Liver (tissue), 8 donors: ENCODE measurements at regions not wholly inside any gene's neighbourhood (a gene's known extent, or its start where the extent isn't known, plus 50 kb on each side); places are given as distances from the start of the nearest gene placed in this dataset.

Source experiments
- DNase-seq: peaks from one replicate; pipeline ENCODE4 v3.0.0-alpha.2; 2017; ENCODE audit warnings: low spot score
- H3K27ac ChIP-seq, 2 donors: one replicate each; pipeline ENCODE4 v1.7.0; 2013; ENCODE audit warnings: inconsistent platforms in 2 of 2, low read length in 2 of 2, control low read depth in 1 of 2, low read depth in 1 of 2, mild to moderate bottlenecking in 1 of 2
- H3K27me3 ChIP-seq, 4 donors: one replicate each; pipeline versions ENCODE4 v1.6.1 to v1.7.0; 2013; ENCODE audit warnings: low read length in 3 of 4, inconsistent platforms in 1 of 4, mild to moderate bottlenecking in 1 of 4, moderate library complexity in 1 of 4; ENCODE audit not compliant: control insufficient read depth in 4 of 4, insufficient read depth in 4 of 4
- H3K36me3 ChIP-seq, 4 donors: one replicate each; pipeline versions ENCODE4 v1.6.1 to v1.7.0; 2013; ENCODE audit warnings: low read length in 3 of 4, mild to moderate bottlenecking in 3 of 4, low read depth in 1 of 4, moderate library complexity in 1 of 4; ENCODE audit not compliant: control insufficient read depth in 4 of 4, insufficient read depth in 3 of 4
- H3K4me1 ChIP-seq, 4 donors: one replicate each; pipeline versions ENCODE4 v1.6.1 to v1.7.0; 2013; ENCODE audit warnings: low read length in 3 of 4, mild to moderate bottlenecking in 3 of 4, moderate library complexity in 1 of 4; ENCODE audit not compliant: control insufficient read depth in 4 of 4, insufficient read depth in 4 of 4
- H3K4me3 ChIP-seq, 3 donors: one replicate each; pipeline versions ENCODE4 v1.6.1 to v1.7.0; 2013; ENCODE audit warnings: low read length in 3 of 3, control low read depth in 1 of 3, low read depth in 1 of 3, mild to moderate bottlenecking in 1 of 3
- H3K9ac ChIP-seq, 2 donors: one replicate each; pipeline ENCODE4 v1.7.0; 2013; ENCODE audit warnings: low read length in 2 of 2, mild to moderate bottlenecking in 2 of 2, moderate library complexity in 2 of 2, control low read depth in 1 of 2, low read depth in 1 of 2
- H3K9me3 ChIP-seq, 4 donors: one replicate each; pipeline versions ENCODE4 v1.6.1 to v1.7.0; 2013; ENCODE audit warnings: low read length in 3 of 4; ENCODE audit not compliant: control insufficient read depth in 4 of 4
- CTCF ChIP-seq: fragments of 150-350 bp; IDR thresholded peaks from 2 replicates; pipeline ENCODE4 v1.5.1; 2017; ENCODE audit warnings: improper control_type of control experiment, low read depth, low read length; ENCODE audit not compliant: missing input control
- EGR1 ChIP-seq, 2 donors: IDR thresholded peaks; 2 replicates each; pipeline ENCODE4 v1.6.1; 2016 to 2018; ENCODE audit warnings: antibody characterized with exemption in 2 of 2, low read depth in 2 of 2
- FOXA1 ChIP-seq: IDR thresholded peaks from 2 replicates; pipeline ENCODE4 v1.6.1; 2016; ENCODE audit warnings: antibody characterized with exemption
- FOXA2 ChIP-seq: IDR thresholded peaks from 2 replicates; pipeline ENCODE4 v1.6.1; 2016; ENCODE audit warnings: antibody characterized with exemption
- GABPA ChIP-seq, 2 donors: IDR thresholded peaks in 1 of 2; conservative IDR thresholded peaks in 1 of 2; 2 replicates each; pipeline ENCODE4 v1.6.1; 2016; ENCODE audit warnings: antibody characterized with exemption in 2 of 2, mild to moderate bottlenecking in 1 of 2, moderate library complexity in 1 of 2
- HNF4A ChIP-seq, 2 donors: conservative IDR thresholded peaks; 2 replicates each; pipeline ENCODE4 v1.6.1; 2016; ENCODE audit warnings: antibody characterized with exemption in 2 of 2, mild to moderate bottlenecking in 2 of 2
- HNF4G ChIP-seq: IDR thresholded peaks from 2 replicates; pipeline ENCODE4 v1.6.1; 2016; ENCODE audit warnings: antibody characterized with exemption
- JUND ChIP-seq, 2 donors: IDR thresholded peaks; 2 replicates each; pipeline ENCODE4 v1.6.1; 2016; ENCODE audit warnings: antibody characterized with exemption in 2 of 2
- MAX ChIP-seq: IDR thresholded peaks from 2 replicates; pipeline ENCODE4 v1.6.1; 2016; ENCODE audit warnings: antibody characterized with exemption
- NR2F2 ChIP-seq: IDR thresholded peaks from 2 replicates; pipeline ENCODE4 v1.6.1; 2016; ENCODE audit warnings: antibody characterized with exemption
- RAD21 ChIP-seq, 2 donors: IDR thresholded peaks; 2 replicates each; pipeline ENCODE4 v1.6.1; 2016; ENCODE audit warnings: antibody characterized with exemption in 2 of 2, mild to moderate bottlenecking in 2 of 2
- SP1 ChIP-seq: IDR thresholded peaks from 2 replicates; pipeline ENCODE4 v1.6.1; 2018; ENCODE audit warnings: antibody characterized with exemption, mild to moderate bottlenecking
- TAF1 ChIP-seq: conservative IDR thresholded peaks from 2 replicates; pipeline ENCODE4 v1.6.1; 2016; ENCODE audit warnings: antibody characterized with exemption, mild to moderate bottlenecking
- YY1 ChIP-seq: IDR thresholded peaks from 2 replicates; pipeline ENCODE4 v1.6.1; 2016; ENCODE audit warnings: antibody characterized with exemption, mild to moderate bottlenecking
- ZBTB33 ChIP-seq: IDR thresholded peaks from 2 replicates; pipeline ENCODE4 v1.6.1; 2016; ENCODE audit warnings: antibody characterized with exemption
- WGBS: extraction: QIAGEN DNeasy Blood & Tissue Kit; methylation state at CpG from one replicate; pipeline ENCODE4 v1.1.7; 2013; 5-methylcytosine and 5-hydroxymethylcytosine counted together
- TF ChIP-seq, protein P1 (sequence below): IDR thresholded peaks from 2 replicates; pipeline ENCODE4 v1.6.1; 2016; ENCODE audit warnings: antibody characterized with exemption
- TF ChIP-seq, protein P2 (sequence below): IDR thresholded peaks from 2 replicates; pipeline ENCODE4 v1.6.1; 2016; ENCODE audit warnings: antibody characterized with exemption, mild to moderate bottlenecking
- donor health status: healthy.
- donor health status: healthy.
- donor health status: healthy.
- donor health status: healthy.
- donor health status: healthy.

GRCh38 chr14:25178255-25178654, 128.3 kb upstream of the STXBP6 start:
- Histone ChIP-seq H3K4me3 (no peak overlapping the region), H3K36me3 (no peaks in the 10 kb centered on the region), H3K9me3 (peaks cover 0 to 2% (median 0%) of the 10 kb centered on the region in 4 donors), H3K27ac (no peak overlapping the region), H3K27me3 (no peaks in the 10 kb centered on the region), H3K9ac (no peak overlapping the region), H3K4me1 (no peaks in the 10 kb centered on the region)
- DNase-seq = no peak
- TF ChIP-seq MAX = no peak
- WGBS = 85% methylated on average over 3 of the region's 3 CpGs

DNA sequence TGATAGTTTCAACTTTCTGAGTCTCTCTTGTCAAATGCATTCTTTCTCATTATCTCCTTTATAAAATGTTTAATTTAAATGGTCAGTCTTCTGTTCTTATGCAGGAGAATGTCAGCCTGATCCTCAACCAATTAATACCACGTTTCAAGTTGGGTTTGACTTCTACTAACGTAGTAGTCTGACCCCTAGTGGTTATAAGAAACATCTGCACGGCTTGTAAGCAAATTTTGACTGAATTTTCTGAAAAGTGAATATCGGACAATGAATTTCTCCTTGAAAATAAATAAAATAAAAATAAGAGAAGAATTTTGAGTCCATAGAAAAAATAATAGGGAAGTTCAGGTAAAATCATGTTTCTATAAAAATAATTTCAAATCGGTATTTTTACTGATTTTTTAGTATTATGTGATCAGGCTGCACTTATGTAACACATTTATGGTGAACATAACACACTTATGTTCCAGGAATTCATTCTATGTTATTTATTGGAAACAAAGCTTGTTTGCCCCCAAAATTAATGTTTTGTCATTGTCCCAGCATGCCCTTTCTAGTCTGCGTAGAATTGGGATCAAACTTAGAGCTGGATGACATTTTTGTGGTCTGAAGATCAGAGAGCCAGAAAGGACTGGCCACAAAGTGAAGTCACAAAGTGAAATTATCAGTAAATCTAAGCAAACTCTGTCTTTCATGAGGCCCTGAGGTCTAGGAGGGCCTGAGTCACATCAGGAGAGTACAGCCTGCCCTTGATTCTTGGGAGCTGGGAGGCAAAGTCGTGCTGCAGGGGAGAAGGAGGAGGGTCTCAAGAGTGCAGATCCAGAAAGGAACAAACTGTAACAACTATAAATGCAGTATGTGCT, 101.2 kb upstream of the STXBP6 start:
- no peak for DNase-seq
- TF ChIP-seq RAD21 (IDR thresholded peaks at IDR 0.05) (peak; percentile 79 to 82), FOXA2 (no peak), CTCF (peak; percentile 79)
- 30% methylated on average over 7 of the region's 7 CpGs for WGBS
- H3K27ac ChIP-seq = no peak overlapping the region
- no peaks in the 10 kb centered on the region for H3K36me3 ChIP-seq
- H3K9ac ChIP-seq = no peak overlapping the region
- H3K4me3 ChIP-seq = no peak overlapping the region
- H3K9me3 ChIP-seq = no peaks in the 10 kb centered on the region
- H3K27me3 ChIP-seq = peaks cover 0 to 2% (median 0%) of the 10 kb centered on the region in 4 donors
- H3K4me1 ChIP-seq = no peaks in the 10 kb centered on the region

- H3K9me3 ChIP-seq = no peaks in the 10 kb centered on the region
- no peak overlapping the region for H3K4me3 ChIP-seq
- no peak for DNase-seq
- no peaks in the 10 kb centered on the region for H3K4me1 ChIP-seq
- peaks cover 0 to 2% (median 0%) of the 10 kb centered on the region in 4 donors for H3K27me3 ChIP-seq
- no peaks in the 10 kb centered on the region for H3K36me3 ChIP-seq
- H3K9ac ChIP-seq = no peak overlapping the region
- no peak overlapping the region for H3K27ac ChIP-seq
- TF ChIP-seq, protein P1, sequence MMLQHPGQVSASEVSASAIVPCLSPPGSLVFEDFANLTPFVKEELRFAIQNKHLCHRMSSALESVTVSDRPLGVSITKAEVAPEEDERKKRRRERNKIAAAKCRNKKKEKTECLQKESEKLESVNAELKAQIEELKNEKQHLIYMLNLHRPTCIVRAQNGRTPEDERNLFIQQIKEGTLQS = no peak
- TF ChIP-seq NR2F2 = no peak
- TF ChIP-seq RAD21 (IDR thresholded peaks at IDR 0.05) = no peak
- TF ChIP-seq CTCF = no peak
- no peak for TF ChIP-seq FOXA2
- no peak for TF ChIP-seq TAF1
- no peak for TF ChIP-seq MAX
- no peak for TF ChIP-seq YY1
- no peak for TF ChIP-seq HNF4G
- TF ChIP-seq, protein P2, sequence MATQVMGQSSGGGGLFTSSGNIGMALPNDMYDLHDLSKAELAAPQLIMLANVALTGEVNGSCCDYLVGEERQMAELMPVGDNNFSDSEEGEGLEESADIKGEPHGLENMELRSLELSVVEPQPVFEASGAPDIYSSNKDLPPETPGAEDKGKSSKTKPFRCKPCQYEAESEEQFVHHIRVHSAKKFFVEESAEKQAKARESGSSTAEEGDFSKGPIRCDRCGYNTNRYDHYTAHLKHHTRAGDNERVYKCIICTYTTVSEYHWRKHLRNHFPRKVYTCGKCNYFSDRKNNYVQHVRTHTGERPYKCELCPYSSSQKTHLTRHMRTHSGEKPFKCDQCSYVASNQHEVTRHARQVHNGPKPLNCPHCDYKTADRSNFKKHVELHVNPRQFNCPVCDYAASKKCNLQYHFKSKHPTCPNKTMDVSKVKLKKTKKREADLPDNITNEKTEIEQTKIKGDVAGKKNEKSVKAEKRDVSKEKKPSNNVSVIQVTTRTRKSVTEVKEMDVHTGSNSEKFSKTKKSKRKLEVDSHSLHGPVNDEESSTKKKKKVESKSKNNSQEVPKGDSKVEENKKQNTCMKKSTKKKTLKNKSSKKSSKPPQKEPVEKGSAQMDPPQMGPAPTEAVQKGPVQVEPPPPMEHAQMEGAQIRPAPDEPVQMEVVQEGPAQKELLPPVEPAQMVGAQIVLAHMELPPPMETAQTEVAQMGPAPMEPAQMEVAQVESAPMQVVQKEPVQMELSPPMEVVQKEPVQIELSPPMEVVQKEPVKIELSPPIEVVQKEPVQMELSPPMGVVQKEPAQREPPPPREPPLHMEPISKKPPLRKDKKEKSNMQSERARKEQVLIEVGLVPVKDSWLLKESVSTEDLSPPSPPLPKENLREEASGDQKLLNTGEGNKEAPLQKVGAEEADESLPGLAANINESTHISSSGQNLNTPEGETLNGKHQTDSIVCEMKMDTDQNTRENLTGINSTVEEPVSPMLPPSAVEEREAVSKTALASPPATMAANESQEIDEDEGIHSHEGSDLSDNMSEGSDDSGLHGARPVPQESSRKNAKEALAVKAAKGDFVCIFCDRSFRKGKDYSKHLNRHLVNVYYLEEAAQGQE = no peak
- no peak for TF ChIP-seq FOXA1
- no peak for TF ChIP-seq ZBTB33
- TF ChIP-seq EGR1 (IDR thresholded peaks at IDR 0.05; ENCODE audit: low read depth in 2 of 2) = no peak
- no peak for TF ChIP-seq HNF4A (conservative IDR thresholded peaks at IDR 0.05)
- TF ChIP-seq SP1 = no peak
- TF ChIP-seq GABPA (IDR thresholded peaks at IDR 0.05 in 1 of 2, conservative IDR thresholded peaks at IDR 0.05 in 1 of 2) = no peak
- TF ChIP-seq JUND (IDR thresholded peaks at IDR 0.05) = no peak
These were observed 100.5 kb upstream of the STXBP6 start for GRCh38 chr14:25150401-25150800.
